ENCODE measurements at regions not wholly inside any gene's neighbourhood (a gene's known extent, or its start where the extent isn't known, plus 50 kb on each side); places are given as distances from the start of the nearest gene placed in this dataset.
A peak's percentile ranks its signal among the peaks of the same experiment; 100 is the strongest.

DNA sequence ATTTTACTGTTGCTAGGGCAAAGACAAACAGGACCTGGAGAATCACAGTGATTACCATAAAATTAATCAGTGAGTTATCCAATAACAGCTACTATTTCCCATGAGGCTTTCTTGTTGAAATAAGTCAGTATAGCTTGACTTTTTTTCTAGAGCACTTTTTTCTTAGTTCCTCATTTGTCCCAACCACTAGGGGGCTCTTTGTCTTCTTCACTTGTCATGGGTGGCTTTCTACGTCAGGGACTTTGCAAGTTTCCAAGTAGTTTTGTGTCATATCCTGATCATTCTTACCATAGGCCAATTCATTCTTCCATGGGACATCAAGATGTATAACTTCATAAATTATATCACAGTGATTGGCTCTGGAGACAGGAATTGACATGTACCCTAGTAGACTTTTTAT is 1019.6 kb upstream of the PIK3C3 start:
- Histone ChIP-seq H3K4me3 (ENCODE audit: low read length in 2 of 2) (no peak overlapping the region), H3K36me3 (ENCODE audit: control insufficient read depth in 2 of 2, insufficient read depth in 2 of 2, low read length in 1 of 2) (no peaks in the 10 kb centered on the region), H3K4me1 (ENCODE audit: control insufficient read depth in 2 of 2, insufficient read depth in 2 of 2, low read length in 2 of 2) (no peaks in the 10 kb centered on the region), H3K27me3 (ENCODE audit: control insufficient read depth in 2 of 2, insufficient read depth in 1 of 2, low read length in 1 of 2) (no peaks in the 10 kb centered on the region), H3K9me3 (ENCODE audit: control insufficient read depth in 2 of 2, insufficient read depth in 1 of 2, low read length in 1 of 2) (no peaks in the 10 kb centered on the region), H3K27ac (ENCODE audit: low read depth in 1 of 2, low read length in 1 of 2) (no peak overlapping the region)
- peak in 1 of 9 donors; percentile 5 for DNase-seq (ENCODE audit: low read depth in 6 of 9, low spot score in 9 of 9)
- 19% methylated on average over 1 of the region's 1 CpG for WGBS

DNA sequence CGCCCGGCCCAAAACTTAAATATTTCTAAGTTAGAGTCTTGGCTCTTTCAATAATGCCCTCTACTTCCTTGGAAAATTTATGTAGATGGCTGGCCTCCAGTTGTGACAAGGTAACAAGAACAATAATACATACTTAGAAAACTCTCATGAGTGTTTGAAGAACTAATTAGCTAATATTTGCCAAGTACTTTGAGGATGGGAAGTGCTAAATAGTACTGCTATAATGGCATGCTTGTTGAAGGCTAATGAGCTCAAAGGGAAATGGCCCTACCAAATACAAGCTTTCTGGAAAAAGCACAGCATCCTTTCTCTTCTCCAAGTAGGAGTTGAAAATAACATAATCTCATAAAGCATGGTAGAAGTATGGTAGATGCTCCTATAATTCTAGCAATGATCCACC is 1022.2 kb upstream of the PIK3C3 start:
- no peaks in the 10 kb centered on the region for H3K36me3 ChIP-seq (ENCODE audit: control insufficient read depth in 2 of 2, insufficient read depth in 2 of 2, low read length in 1 of 2)
- H3K27ac ChIP-seq (ENCODE audit: low read depth in 1 of 2, low read length in 1 of 2) = no peak overlapping the region
- 69% methylated on average over 2 of the region's 2 CpGs for WGBS
- DNase-seq (ENCODE audit: low read depth in 6 of 9, low spot score in 9 of 9) = no peak
- H3K4me3 ChIP-seq (ENCODE audit: low read length in 2 of 2) = no peak overlapping the region
- H3K9me3 ChIP-seq (ENCODE audit: control insufficient read depth in 2 of 2, insufficient read depth in 1 of 2, low read length in 1 of 2) = no peaks in the 10 kb centered on the region
- H3K27me3 ChIP-seq (ENCODE audit: control insufficient read depth in 2 of 2, insufficient read depth in 1 of 2, low read length in 1 of 2) = no peaks in the 10 kb centered on the region
- no peaks in the 10 kb centered on the region for H3K4me1 ChIP-seq (ENCODE audit: control insufficient read depth in 2 of 2, insufficient read depth in 2 of 2, low read length in 2 of 2)

GRCh38 chr18:40930211-40930882 is 1024.7 kb upstream of the PIK3C3 start:
- no peak for DNase-seq (ENCODE audit: low read depth in 6 of 9, low spot score in 9 of 9)
- Histone ChIP-seq H3K27ac (ENCODE audit: low read depth in 1 of 2, low read length in 1 of 2) (no peak overlapping the region), H3K9me3 (ENCODE audit: control insufficient read depth in 2 of 2, insufficient read depth in 1 of 2, low read length in 1 of 2) (no peaks in the 10 kb centered on the region), H3K36me3 (ENCODE audit: control insufficient read depth in 2 of 2, insufficient read depth in 2 of 2, low read length in 1 of 2) (no peaks in the 10 kb centered on the region), H3K27me3 (ENCODE audit: control insufficient read depth in 2 of 2, insufficient read depth in 1 of 2, low read length in 1 of 2) (no peaks in the 10 kb centered on the region), H3K4me3 (ENCODE audit: low read length in 2 of 2) (no peak overlapping the region), H3K4me1 (ENCODE audit: control insufficient read depth in 2 of 2, insufficient read depth in 2 of 2, low read length in 2 of 2) (no peaks in the 10 kb centered on the region)
- 94% methylated on average over 5 of the region's 5 CpGs for WGBS

DNA sequence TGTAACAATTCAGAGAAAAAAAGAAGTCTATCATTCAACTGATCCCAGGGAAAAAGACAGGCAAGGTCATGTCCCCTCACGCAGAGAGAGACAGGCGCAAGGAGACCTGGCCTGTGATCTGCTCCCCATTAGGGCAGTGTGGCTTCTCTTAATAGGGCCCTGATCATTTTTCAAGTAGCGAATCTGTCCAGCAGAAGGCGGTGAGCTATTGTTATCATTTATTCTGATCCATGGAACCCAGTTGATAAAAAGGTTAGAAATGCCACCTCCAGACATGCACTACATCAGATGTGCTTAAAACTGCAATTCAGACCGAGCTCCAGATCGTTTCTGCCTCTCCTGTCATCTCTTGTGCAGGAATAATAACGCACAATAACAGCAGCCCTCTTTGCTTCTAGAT is 1025.6 kb upstream of the PIK3C3 start:
- Histone ChIP-seq H3K27ac (ENCODE audit: low read depth in 1 of 2, low read length in 1 of 2) (no peak overlapping the region), H3K9me3 (ENCODE audit: control insufficient read depth in 2 of 2, insufficient read depth in 1 of 2, low read length in 1 of 2) (no peaks in the 10 kb centered on the region), H3K4me3 (ENCODE audit: low read length in 2 of 2) (no peak overlapping the region), H3K27me3 (ENCODE audit: control insufficient read depth in 2 of 2, insufficient read depth in 1 of 2, low read length in 1 of 2) (no peaks in the 10 kb centered on the region), H3K4me1 (ENCODE audit: control insufficient read depth in 2 of 2, insufficient read depth in 2 of 2, low read length in 2 of 2) (no peaks in the 10 kb centered on the region), H3K36me3 (ENCODE audit: control insufficient read depth in 2 of 2, insufficient read depth in 2 of 2, low read length in 1 of 2) (no peaks in the 10 kb centered on the region)
- DNase-seq (ENCODE audit: low read depth in 6 of 9, low spot score in 9 of 9) = no peak
- WGBS = 91% methylated on average over 7 of the region's 7 CpGs

DNA sequence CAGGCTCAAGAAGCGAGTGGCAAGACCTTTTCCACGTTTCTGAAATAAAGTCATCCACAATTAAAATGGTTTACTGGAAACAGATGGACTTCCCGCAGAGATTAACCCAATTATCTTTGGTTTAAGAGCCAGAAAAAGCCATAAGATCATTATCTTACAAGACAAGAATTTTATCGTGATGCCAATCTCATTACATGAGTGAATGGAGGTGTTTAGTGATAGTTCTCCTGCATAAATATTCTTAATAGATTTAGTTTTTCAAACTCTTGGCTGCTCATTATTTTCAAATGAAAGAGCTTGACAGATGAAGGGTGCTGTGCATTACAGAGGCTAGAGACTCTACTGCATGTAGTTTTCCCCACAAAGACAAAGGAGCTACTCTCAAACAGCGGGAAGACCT is 1028.4 kb upstream of the PIK3C3 start:
- 93% methylated on average over 5 of the region's 5 CpGs for WGBS
- Histone ChIP-seq H3K4me1 (ENCODE audit: control insufficient read depth in 2 of 2, insufficient read depth in 2 of 2, low read length in 2 of 2) (no peaks in the 10 kb centered on the region), H3K27me3 (ENCODE audit: control insufficient read depth in 2 of 2, insufficient read depth in 1 of 2, low read length in 1 of 2) (no peaks in the 10 kb centered on the region), H3K36me3 (ENCODE audit: control insufficient read depth in 2 of 2, insufficient read depth in 2 of 2, low read length in 1 of 2) (no peaks in the 10 kb centered on the region), H3K27ac (ENCODE audit: low read depth in 1 of 2, low read length in 1 of 2) (no peak overlapping the region), H3K4me3 (ENCODE audit: low read length in 2 of 2) (no peak overlapping the region), H3K9me3 (ENCODE audit: control insufficient read depth in 2 of 2, insufficient read depth in 1 of 2, low read length in 1 of 2) (no peaks in the 10 kb centered on the region)
- DNase-seq (ENCODE audit: low read depth in 6 of 9, low spot score in 9 of 9) = no peak

GRCh38 chr18:40925071-40925541 is 1029.9 kb upstream of the PIK3C3 start:
- WGBS = 96% methylated on average over 1 of the region's 1 CpG
- DNase-seq (ENCODE audit: low read depth in 6 of 9, low spot score in 9 of 9) = no peak
- Histone ChIP-seq H3K36me3 (ENCODE audit: control insufficient read depth in 2 of 2, insufficient read depth in 2 of 2, low read length in 1 of 2) (no peaks in the 10 kb centered on the region), H3K27ac (ENCODE audit: low read depth in 1 of 2, low read length in 1 of 2) (no peak overlapping the region), H3K4me3 (ENCODE audit: low read length in 2 of 2) (no peak overlapping the region), H3K9me3 (ENCODE audit: control insufficient read depth in 2 of 2, insufficient read depth in 1 of 2, low read length in 1 of 2) (no peaks in the 10 kb centered on the region), H3K27me3 (ENCODE audit: control insufficient read depth in 2 of 2, insufficient read depth in 1 of 2, low read length in 1 of 2) (no peaks in the 10 kb centered on the region), H3K4me1 (ENCODE audit: control insufficient read depth in 2 of 2, insufficient read depth in 2 of 2, low read length in 2 of 2) (no peaks in the 10 kb centered on the region)

- Histone ChIP-seq H3K27me3 (ENCODE audit: control insufficient read depth in 2 of 2, insufficient read depth in 1 of 2, low read length in 1 of 2) (no peaks in the 10 kb centered on the region), H3K27ac (ENCODE audit: low read depth in 1 of 2, low read length in 1 of 2) (no peak overlapping the region), H3K9me3 (ENCODE audit: control insufficient read depth in 2 of 2, insufficient read depth in 1 of 2, low read length in 1 of 2) (no peaks in the 10 kb centered on the region), H3K4me3 (ENCODE audit: low read length in 2 of 2) (no peak overlapping the region), H3K4me1 (ENCODE audit: control insufficient read depth in 2 of 2, insufficient read depth in 2 of 2, low read length in 2 of 2) (no peaks in the 10 kb centered on the region), H3K36me3 (ENCODE audit: control insufficient read depth in 2 of 2, insufficient read depth in 2 of 2, low read length in 1 of 2) (no peaks in the 10 kb centered on the region)
- DNase-seq (ENCODE audit: low read depth in 6 of 9, low spot score in 9 of 9) = no peak
- 93% methylated on average over 4 of the region's 4 CpGs for WGBS
Measured at GRCh38 chr18:40921845-40922629, 1033.0 kb upstream of the PIK3C3 start.

DNA sequence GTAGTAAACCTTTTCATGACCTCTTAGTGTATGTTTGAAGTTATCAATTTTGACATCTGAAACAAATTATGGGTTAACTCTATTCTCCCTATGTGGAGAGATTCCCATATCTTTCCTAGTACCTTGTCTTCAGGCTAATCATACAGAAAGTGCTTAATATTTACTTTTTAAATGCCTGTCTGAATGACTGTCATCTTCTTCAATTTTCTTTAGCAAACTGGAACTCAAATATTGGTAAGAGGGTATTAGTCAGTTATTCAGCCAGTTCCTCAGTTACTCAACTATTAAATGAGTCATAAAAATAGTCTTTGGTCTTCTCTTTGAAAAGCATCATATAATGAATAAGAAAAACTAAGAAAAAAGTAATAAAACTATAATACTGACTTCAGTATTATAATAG is 1038.0 kb upstream of the PIK3C3 start:
- DNase-seq (ENCODE audit: low read depth in 6 of 9, low spot score in 9 of 9) = no peak
- no peak overlapping the region for H3K4me3 ChIP-seq (ENCODE audit: low read length in 2 of 2)
- no peaks in the 10 kb centered on the region for H3K9me3 ChIP-seq (ENCODE audit: control insufficient read depth in 2 of 2, insufficient read depth in 1 of 2, low read length in 1 of 2)

DNA sequence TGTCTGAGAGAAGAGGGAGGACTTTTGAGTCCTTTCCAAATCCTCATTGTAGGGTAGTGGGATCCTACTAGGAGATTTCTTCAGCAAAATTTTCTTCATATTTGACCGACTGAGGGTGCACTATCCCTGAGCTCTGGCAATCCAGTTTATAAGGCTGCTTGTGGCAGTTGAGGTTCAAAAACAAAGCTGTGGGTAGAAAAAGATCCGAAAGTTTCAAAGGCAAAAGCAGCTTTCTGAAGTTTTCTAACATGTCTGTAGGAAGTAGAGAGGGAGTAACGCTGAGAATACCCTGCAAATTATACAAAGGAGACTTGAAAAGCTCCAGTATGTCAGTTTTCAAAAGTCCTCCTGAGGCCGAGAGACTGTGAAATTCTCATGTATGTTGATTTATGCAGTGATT is 1039.3 kb upstream of the PIK3C3 start:
- Histone ChIP-seq H3K36me3 (ENCODE audit: control insufficient read depth in 2 of 2, insufficient read depth in 2 of 2, low read length in 1 of 2) (no peaks in the 10 kb centered on the region), H3K4me1 (ENCODE audit: control insufficient read depth in 2 of 2, insufficient read depth in 2 of 2, low read length in 2 of 2) (no peaks in the 10 kb centered on the region), H3K27me3 (ENCODE audit: control insufficient read depth in 2 of 2, insufficient read depth in 1 of 2, low read length in 1 of 2) (no peaks in the 10 kb centered on the region), H3K4me3 (ENCODE audit: low read length in 2 of 2) (no peak overlapping the region), H3K9me3 (ENCODE audit: control insufficient read depth in 2 of 2, insufficient read depth in 1 of 2, low read length in 1 of 2) (no peaks in the 10 kb centered on the region), H3K27ac (ENCODE audit: low read depth in 1 of 2, low read length in 1 of 2) (no peak overlapping the region)
- DNase-seq (ENCODE audit: low read depth in 6 of 9, low spot score in 9 of 9) = no peak
- 91% methylated on average over 4 of the region's 4 CpGs for WGBS

More for the DNA sequence above, 1038.0 kb upstream of the PIK3C3 start:
- Histone ChIP-seq H3K4me1 (ENCODE audit: control insufficient read depth in 2 of 2, insufficient read depth in 2 of 2, low read length in 2 of 2) (no peaks in the 10 kb centered on the region), H3K27me3 (ENCODE audit: control insufficient read depth in 2 of 2, insufficient read depth in 1 of 2, low read length in 1 of 2) (no peaks in the 10 kb centered on the region), H3K27ac (ENCODE audit: low read depth in 1 of 2, low read length in 1 of 2) (no peak overlapping the region), H3K36me3 (ENCODE audit: control insufficient read depth in 2 of 2, insufficient read depth in 2 of 2, low read length in 1 of 2) (no peaks in the 10 kb centered on the region)

Data from thymus (tissue), 11 donors.